ENCODE measurements at regions not wholly inside any gene's neighbourhood (a gene's known extent, or its start where the extent isn't known, plus 50 kb on each side); places are given as distances from the start of the nearest gene placed in this dataset.
"Not testable (repeated sequence)": the region's sequence is repeated elsewhere in the genome, so short reads cannot be mapped to it uniquely, and the experiment has no call there.

- TF ChIP-seq, protein P1, sequence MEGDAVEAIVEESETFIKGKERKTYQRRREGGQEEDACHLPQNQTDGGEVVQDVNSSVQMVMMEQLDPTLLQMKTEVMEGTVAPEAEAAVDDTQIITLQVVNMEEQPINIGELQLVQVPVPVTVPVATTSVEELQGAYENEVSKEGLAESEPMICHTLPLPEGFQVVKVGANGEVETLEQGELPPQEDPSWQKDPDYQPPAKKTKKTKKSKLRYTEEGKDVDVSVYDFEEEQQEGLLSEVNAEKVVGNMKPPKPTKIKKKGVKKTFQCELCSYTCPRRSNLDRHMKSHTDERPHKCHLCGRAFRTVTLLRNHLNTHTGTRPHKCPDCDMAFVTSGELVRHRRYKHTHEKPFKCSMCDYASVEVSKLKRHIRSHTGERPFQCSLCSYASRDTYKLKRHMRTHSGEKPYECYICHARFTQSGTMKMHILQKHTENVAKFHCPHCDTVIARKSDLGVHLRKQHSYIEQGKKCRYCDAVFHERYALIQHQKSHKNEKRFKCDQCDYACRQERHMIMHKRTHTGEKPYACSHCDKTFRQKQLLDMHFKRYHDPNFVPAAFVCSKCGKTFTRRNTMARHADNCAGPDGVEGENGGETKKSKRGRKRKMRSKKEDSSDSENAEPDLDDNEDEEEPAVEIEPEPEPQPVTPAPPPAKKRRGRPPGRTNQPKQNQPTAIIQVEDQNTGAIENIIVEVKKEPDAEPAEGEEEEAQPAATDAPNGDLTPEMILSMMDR (IDR thresholded peaks at IDR 0.05), result peak; percentile 36
- TF ChIP-seq ZFX (IDR thresholded peaks at IDR 0.05; ENCODE audit: borderline replicate concordance), result not testable (repeated sequence)
Measured at GRCh38 chr4:190120111-190120514, 53.5 kb upstream of the DUX4 start.

Measured in 22Rv1 (cell line).